ENCODE measurements at regions not wholly inside any gene's neighbourhood (a gene's known extent, or its start where the extent isn't known, plus 50 kb on each side); places are given as distances from the start of the nearest gene placed in this dataset.
A peak's percentile ranks its signal among the peaks of the same experiment; 100 is the strongest.

- FAIRE-seq: no peak
- no peaks in the 10 kb centered on the region for H3K4me1 ChIP-seq (ENCODE audit: control insufficient read depth in 3 of 3, insufficient read depth in 2 of 3, low read depth in 1 of 3, low read length in 2 of 3)
Measured at GRCh38 chr5:121746763-121747162, 104.9 kb upstream of the FTMT start.

GRCh38 chr5:121748686-121749085 is 103.0 kb upstream of the FTMT start:
- FAIRE-seq: no peak
- H3K9me3 ChIP-seq (ENCODE audit: control insufficient read depth in 2 of 2, insufficient read depth in 1 of 2, low read depth in 1 of 2, low read length in 1 of 2): no peaks in the 10 kb centered on the region
- H3K36me3 ChIP-seq (ENCODE audit: control insufficient read depth in 3 of 3, insufficient read depth in 2 of 3, low read depth in 1 of 3, low read length in 3 of 3): no peaks in the 10 kb centered on the region
- no peak for DNase-seq
- H3K4me1 ChIP-seq (ENCODE audit: control insufficient read depth in 3 of 3, insufficient read depth in 2 of 3, low read depth in 1 of 3, low read length in 2 of 3): no peaks in the 10 kb centered on the region
- no peak overlapping the region for H3K4me3 ChIP-seq (ENCODE audit: low read depth in 1 of 3, low read length in 3 of 3)
- no peaks in the 10 kb centered on the region for H3K27me3 ChIP-seq (ENCODE audit: control insufficient read depth in 3 of 3, insufficient read depth in 3 of 3, low read length in 3 of 3)
- H3K27ac ChIP-seq (ENCODE audit: low read depth in 1 of 3, low read length in 2 of 3): no peak overlapping the region

More at GRCh38 chr5:121746763-121747162, 104.9 kb upstream of the FTMT start:
- H3K27me3 ChIP-seq (ENCODE audit: control insufficient read depth in 3 of 3, insufficient read depth in 3 of 3, low read length in 3 of 3): no peaks in the 10 kb centered on the region
- peaks cover 0 to 1% of the 10 kb centered on the region in 2 donors for H3K9me3 ChIP-seq (ENCODE audit: control insufficient read depth in 2 of 2, insufficient read depth in 1 of 2, low read depth in 1 of 2, low read length in 1 of 2)
- no peak for DNase-seq
- H3K4me3 ChIP-seq (ENCODE audit: low read depth in 1 of 3, low read length in 3 of 3): no peak overlapping the region
- no peaks in the 10 kb centered on the region for H3K36me3 ChIP-seq (ENCODE audit: control insufficient read depth in 3 of 3, insufficient read depth in 2 of 3, low read depth in 1 of 3, low read length in 3 of 3)
- no peak overlapping the region for H3K27ac ChIP-seq (ENCODE audit: low read depth in 1 of 3, low read length in 2 of 3)

GRCh38 chr5:121752149-121752548 is 99.5 kb upstream of the FTMT start:
- H3K27me3 ChIP-seq (ENCODE audit: control insufficient read depth in 3 of 3, insufficient read depth in 3 of 3, low read length in 3 of 3): no peaks in the 10 kb centered on the region
- H3K4me3 ChIP-seq (ENCODE audit: low read depth in 1 of 3, low read length in 3 of 3): no peak overlapping the region
- H3K27ac ChIP-seq (ENCODE audit: low read depth in 1 of 3, low read length in 2 of 3): no peak overlapping the region
- no peaks in the 10 kb centered on the region for H3K9me3 ChIP-seq (ENCODE audit: control insufficient read depth in 2 of 2, insufficient read depth in 1 of 2, low read depth in 1 of 2, low read length in 1 of 2)
- no peak for FAIRE-seq
- DNase-seq: no peak
- no peaks in the 10 kb centered on the region for H3K4me1 ChIP-seq (ENCODE audit: control insufficient read depth in 3 of 3, insufficient read depth in 2 of 3, low read depth in 1 of 3, low read length in 2 of 3)
- 80 to 89% (median 87%) methylated on average over 1 of the region's 1 CpG for WGBS, 3 donors
- H3K36me3 ChIP-seq (ENCODE audit: control insufficient read depth in 3 of 3, insufficient read depth in 2 of 3, low read depth in 1 of 3, low read length in 3 of 3): no peaks in the 10 kb centered on the region

GRCh38 chr5:121755266-121755665 is 96.4 kb upstream of the FTMT start:
- Histone ChIP-seq H3K27ac (ENCODE audit: low read depth in 1 of 3, low read length in 2 of 3) (no peak overlapping the region), H3K4me3 (ENCODE audit: low read depth in 1 of 3, low read length in 3 of 3) (no peak overlapping the region), H3K36me3 (ENCODE audit: control insufficient read depth in 3 of 3, insufficient read depth in 2 of 3, low read depth in 1 of 3, low read length in 3 of 3) (no peaks in the 10 kb centered on the region), H3K4me1 (ENCODE audit: control insufficient read depth in 3 of 3, insufficient read depth in 2 of 3, low read depth in 1 of 3, low read length in 2 of 3) (no peaks in the 10 kb centered on the region), H3K27me3 (ENCODE audit: control insufficient read depth in 3 of 3, insufficient read depth in 3 of 3, low read length in 3 of 3) (no peaks in the 10 kb centered on the region), H3K9me3 (ENCODE audit: control insufficient read depth in 2 of 2, insufficient read depth in 1 of 2, low read depth in 1 of 2, low read length in 1 of 2) (no peaks in the 10 kb centered on the region)
- no peak for FAIRE-seq
- no peak for DNase-seq
- 83 to 84% (median 84%) methylated on average over 4 of the region's 4 CpGs for WGBS, 3 donors

GRCh38 chr5:121757753-121758152 is 93.9 kb upstream of the FTMT start:
- 89 to 94% (median 89%) methylated on average over 2 of the region's 2 CpGs for WGBS, 3 donors
- no peak for FAIRE-seq
- H3K27ac ChIP-seq (ENCODE audit: low read depth in 1 of 3, low read length in 2 of 3): no peak overlapping the region

GRCh38 chr5:121758615-121759014 is 93.1 kb upstream of the FTMT start:
- Histone ChIP-seq H3K27me3 (ENCODE audit: control insufficient read depth in 3 of 3, insufficient read depth in 3 of 3, low read length in 3 of 3) (no peaks in the 10 kb centered on the region), H3K27ac (ENCODE audit: low read depth in 1 of 3, low read length in 2 of 3) (no peak overlapping the region), H3K4me3 (ENCODE audit: low read depth in 1 of 3, low read length in 3 of 3) (no peak overlapping the region), H3K36me3 (ENCODE audit: control insufficient read depth in 3 of 3, insufficient read depth in 2 of 3, low read depth in 1 of 3, low read length in 3 of 3) (no peaks in the 10 kb centered on the region), H3K4me1 (ENCODE audit: control insufficient read depth in 3 of 3, insufficient read depth in 2 of 3, low read depth in 1 of 3, low read length in 2 of 3) (peaks cover 0 to 9% (median 0%) of the 10 kb centered on the region in 3 donors), H3K9me3 (ENCODE audit: control insufficient read depth in 2 of 2, insufficient read depth in 1 of 2, low read depth in 1 of 2, low read length in 1 of 2) (no peaks in the 10 kb centered on the region)
- 76 to 86% (median 79%) methylated on average over 6 of the region's 6 CpGs for WGBS, 3 donors
- no peak for DNase-seq
- FAIRE-seq: no peak

More at GRCh38 chr5:121757753-121758152, 93.9 kb upstream of the FTMT start:
- no peak overlapping the region for H3K4me3 ChIP-seq (ENCODE audit: low read depth in 1 of 3, low read length in 3 of 3)
- H3K36me3 ChIP-seq (ENCODE audit: control insufficient read depth in 3 of 3, insufficient read depth in 2 of 3, low read depth in 1 of 3, low read length in 3 of 3): no peaks in the 10 kb centered on the region
- DNase-seq: no peak
- peaks cover 0 to 3% (median 0%) of the 10 kb centered on the region in 3 donors for H3K4me1 ChIP-seq (ENCODE audit: control insufficient read depth in 3 of 3, insufficient read depth in 2 of 3, low read depth in 1 of 3, low read length in 2 of 3)
- no peaks in the 10 kb centered on the region for H3K27me3 ChIP-seq (ENCODE audit: control insufficient read depth in 3 of 3, insufficient read depth in 3 of 3, low read length in 3 of 3)
- no peaks in the 10 kb centered on the region for H3K9me3 ChIP-seq (ENCODE audit: control insufficient read depth in 2 of 2, insufficient read depth in 1 of 2, low read depth in 1 of 2, low read length in 1 of 2)

GRCh38 chr5:121762426-121762825 is 89.3 kb upstream of the FTMT start:
- Histone ChIP-seq H3K4me3 (ENCODE audit: low read depth in 1 of 3, low read length in 3 of 3) (no peak overlapping the region), H3K4me1 (ENCODE audit: control insufficient read depth in 3 of 3, insufficient read depth in 2 of 3, low read depth in 1 of 3, low read length in 2 of 3) (peaks cover 0 to 9% (median 0%) of the 10 kb centered on the region in 3 donors), H3K27me3 (ENCODE audit: control insufficient read depth in 3 of 3, insufficient read depth in 3 of 3, low read length in 3 of 3) (no peaks in the 10 kb centered on the region), H3K9me3 (ENCODE audit: control insufficient read depth in 2 of 2, insufficient read depth in 1 of 2, low read depth in 1 of 2, low read length in 1 of 2) (no peaks in the 10 kb centered on the region), H3K36me3 (ENCODE audit: control insufficient read depth in 3 of 3, insufficient read depth in 2 of 3, low read depth in 1 of 3, low read length in 3 of 3) (no peaks in the 10 kb centered on the region), H3K27ac (ENCODE audit: low read depth in 1 of 3, low read length in 2 of 3) (no peak overlapping the region)
- peak; percentile 10 to 71 for DNase-seq
- 75 to 86% (median 82%) methylated on average over 1 of the region's 1 CpG for WGBS, 3 donors
- no peak for FAIRE-seq

- no peak overlapping the region for H3K27ac ChIP-seq (ENCODE audit: low read depth in 1 of 3, low read length in 2 of 3)
- no peaks in the 10 kb centered on the region for H3K27me3 ChIP-seq (ENCODE audit: control insufficient read depth in 3 of 3, insufficient read depth in 3 of 3, low read length in 3 of 3)
- H3K4me1 ChIP-seq (ENCODE audit: control insufficient read depth in 3 of 3, insufficient read depth in 2 of 3, low read depth in 1 of 3, low read length in 2 of 3): peaks cover 0 to 9% (median 0%) of the 10 kb centered on the region in 3 donors
- H3K9me3 ChIP-seq (ENCODE audit: control insufficient read depth in 2 of 2, insufficient read depth in 1 of 2, low read depth in 1 of 2, low read length in 1 of 2): no peaks in the 10 kb centered on the region
- WGBS, 3 donors: 69 to 87% (median 81%) methylated on average over 2 of the region's 2 CpGs
- FAIRE-seq: no peak
- H3K4me3 ChIP-seq (ENCODE audit: low read depth in 1 of 3, low read length in 3 of 3): no peak overlapping the region
- DNase-seq: no peak
- no peaks in the 10 kb centered on the region for H3K36me3 ChIP-seq (ENCODE audit: control insufficient read depth in 3 of 3, insufficient read depth in 2 of 3, low read depth in 1 of 3, low read length in 3 of 3)
Measured at GRCh38 chr5:121763665-121764064, 88.0 kb upstream of the FTMT start.

- WGBS, 3 donors: 88 to 94% (median 94%) methylated on average over 1 of the region's 1 CpG
- H3K4me1 ChIP-seq (ENCODE audit: control insufficient read depth in 3 of 3, insufficient read depth in 2 of 3, low read depth in 1 of 3, low read length in 2 of 3): no peaks in the 10 kb centered on the region
Measured at GRCh38 chr5:121780406-121780805, 71.3 kb upstream of the FTMT start.

More at GRCh38 chr5:121780406-121780805, 71.3 kb upstream of the FTMT start:
- DNase-seq (no peak), FAIRE-seq (no peak)
- Histone ChIP-seq H3K4me3 (ENCODE audit: low read depth in 1 of 3, low read length in 3 of 3) (no peak overlapping the region), H3K9me3 (ENCODE audit: control insufficient read depth in 2 of 2, insufficient read depth in 1 of 2, low read depth in 1 of 2, low read length in 1 of 2) (no peaks in the 10 kb centered on the region), H3K36me3 (ENCODE audit: control insufficient read depth in 3 of 3, insufficient read depth in 2 of 3, low read depth in 1 of 3, low read length in 3 of 3) (no peaks in the 10 kb centered on the region), H3K27me3 (ENCODE audit: control insufficient read depth in 3 of 3, insufficient read depth in 3 of 3, low read length in 3 of 3) (no peaks in the 10 kb centered on the region), H3K27ac (ENCODE audit: low read depth in 1 of 3, low read length in 2 of 3) (no peak overlapping the region)
